Stomach (tissue), 4 donors: ENCODE measurements at regions not wholly inside any gene's neighbourhood (a gene's known extent, or its start where the extent isn't known, plus 50 kb on each side); places are given as distances from the start of the nearest gene placed in this dataset.

ENCODE experiments used
- EP300 ChIP-seq: sonication (generic); formaldehyde crosslinking; IDR thresholded peaks from one replicate; pipeline ENCODE4 v1.6.1; 2017; ENCODE audit warnings: antibody characterized with exemption
- POLR2A ChIP-seq, 4 donors: fragments of 450-650 bp; IDR thresholded peaks; one replicate each; pipeline ENCODE4 v1.6.1; 2016; ENCODE audit warnings: antibody characterized with exemption in 4 of 4, control low read depth in 2 of 4, mild to moderate bottlenecking in 1 of 4, moderate library complexity in 1 of 4
- POLR2AphosphoS5 ChIP-seq, 3 donors: sonication (generic); formaldehyde crosslinking; IDR thresholded peaks; one replicate each; pipeline ENCODE4 v1.6.1; 2016; ENCODE audit warnings: antibody characterized with exemption in 3 of 3
- TF ChIP-seq, protein P1 (sequence below), 7 experiments: fragments of 450-650 bp in 4 of 7; fragments of 200-600 bp in 3 of 7; sonication (generic) in 3 of 7; IDR thresholded peaks; one replicate each; pipeline ENCODE4 v1.5.1; 2016 to 2019; ENCODE audit warnings: antibody characterized with exemption in 7 of 7, control low read depth in 2 of 7, mild to moderate bottlenecking in 1 of 7

- TF ChIP-seq POLR2A (IDR thresholded peaks at IDR 0.05) (no peak), EP300 (no peak), POLR2AphosphoS5 (IDR thresholded peaks at IDR 0.05) (no peak)
- TF ChIP-seq, protein P1, sequence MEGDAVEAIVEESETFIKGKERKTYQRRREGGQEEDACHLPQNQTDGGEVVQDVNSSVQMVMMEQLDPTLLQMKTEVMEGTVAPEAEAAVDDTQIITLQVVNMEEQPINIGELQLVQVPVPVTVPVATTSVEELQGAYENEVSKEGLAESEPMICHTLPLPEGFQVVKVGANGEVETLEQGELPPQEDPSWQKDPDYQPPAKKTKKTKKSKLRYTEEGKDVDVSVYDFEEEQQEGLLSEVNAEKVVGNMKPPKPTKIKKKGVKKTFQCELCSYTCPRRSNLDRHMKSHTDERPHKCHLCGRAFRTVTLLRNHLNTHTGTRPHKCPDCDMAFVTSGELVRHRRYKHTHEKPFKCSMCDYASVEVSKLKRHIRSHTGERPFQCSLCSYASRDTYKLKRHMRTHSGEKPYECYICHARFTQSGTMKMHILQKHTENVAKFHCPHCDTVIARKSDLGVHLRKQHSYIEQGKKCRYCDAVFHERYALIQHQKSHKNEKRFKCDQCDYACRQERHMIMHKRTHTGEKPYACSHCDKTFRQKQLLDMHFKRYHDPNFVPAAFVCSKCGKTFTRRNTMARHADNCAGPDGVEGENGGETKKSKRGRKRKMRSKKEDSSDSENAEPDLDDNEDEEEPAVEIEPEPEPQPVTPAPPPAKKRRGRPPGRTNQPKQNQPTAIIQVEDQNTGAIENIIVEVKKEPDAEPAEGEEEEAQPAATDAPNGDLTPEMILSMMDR (IDR thresholded peaks at IDR 0.05), result no peak
These were observed 191.9 kb downstream of the PTN start for GRCh38 chr7:137151690-137152052.
